NCI-H510A (cell line): ENCODE measurements at regions not wholly inside any gene's neighbourhood (a gene's known extent, or its start where the extent isn't known, plus 50 kb on each side); places are given as distances from the start of the nearest gene placed in this dataset.

Source experiments
- DNase-seq: peaks from one replicate; lab custom pipeline; 2025; lab: John Stamatoyannopoulos, UW

- DNase-seq: no peak
Observed at GRCh38 chr13:80591976-80592740, 251.2 kb upstream of the SPRY2 start.

GRCh38 chr13:80590551-80590950 is 249.6 kb upstream of the SPRY2 start:
- DNase-seq: no peak

- DNase-seq: no peak
Observed at GRCh38 chr13:80586356-80586755, 245.4 kb upstream of the SPRY2 start.

- DNase-seq: no peak
Observed at GRCh38 chr13:80585531-80585930, 244.6 kb upstream of the SPRY2 start.

GRCh38 chr13:80584785-80585184 is 243.9 kb upstream of the SPRY2 start:
- DNase-seq: no peak

GRCh38 chr13:80584306-80584705 is 243.4 kb upstream of the SPRY2 start:
- no peak for DNase-seq

GRCh38 chr13:80577926-80578670 is 237.2 kb upstream of the SPRY2 start:
- no peak for DNase-seq

- no peak for DNase-seq
Observed at GRCh38 chr13:80577285-80577684, 236.4 kb upstream of the SPRY2 start.

GRCh38 chr13:80574113-80574850 is 233.4 kb upstream of the SPRY2 start:
- no peak for DNase-seq

- no peak for DNase-seq
Observed at GRCh38 chr13:80572923-80573316, 232.0 kb upstream of the SPRY2 start.

- DNase-seq: no peak
Observed at GRCh38 chr13:80572308-80572922, 231.5 kb upstream of the SPRY2 start.

GRCh38 chr13:80571346-80572307 is 230.7 kb upstream of the SPRY2 start:
- DNase-seq: no peak

GRCh38 chr13:80563439-80563838 is 222.5 kb upstream of the SPRY2 start:
- no peak for DNase-seq

- no peak for DNase-seq
Observed at GRCh38 chr13:80562433-80563156, 221.7 kb upstream of the SPRY2 start.

GRCh38 chr13:80560609-80561008 is 219.7 kb upstream of the SPRY2 start:
- no peak for DNase-seq

- DNase-seq: no peak
Observed at GRCh38 chr13:80559944-80560343, 219.0 kb upstream of the SPRY2 start.

- no peak for DNase-seq
Observed at GRCh38 chr13:80558074-80558473, 217.1 kb upstream of the SPRY2 start.

GRCh38 chr13:80555796-80556678 is 215.1 kb upstream of the SPRY2 start:
- no peak for DNase-seq

GRCh38 chr13:80552851-80553440 is 212.0 kb upstream of the SPRY2 start:
- no peak for DNase-seq
